ENCODE measurements at regions not wholly inside any gene's neighbourhood (a gene's known extent, or its start where the extent isn't known, plus 50 kb on each side); places are given as distances from the start of the nearest gene placed in this dataset.

DNA sequence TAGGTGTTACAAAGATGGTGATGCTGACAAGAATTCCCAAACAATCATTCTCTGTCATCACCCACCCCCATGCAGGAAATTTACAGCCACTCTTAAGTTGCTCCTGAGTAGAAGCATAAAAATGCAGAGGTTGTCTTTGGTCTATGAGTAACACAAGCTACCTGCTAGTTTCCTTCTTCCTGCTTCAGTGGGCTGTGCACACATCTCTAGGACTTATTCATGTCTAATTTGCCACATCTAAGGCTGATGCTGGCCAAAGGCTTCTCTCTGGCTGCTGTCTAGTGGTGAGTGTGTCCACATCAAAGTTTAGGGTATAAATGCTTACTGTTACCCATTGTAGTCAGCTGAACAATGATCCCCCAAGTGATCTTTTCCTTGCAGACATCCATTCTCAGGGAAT lies 662.5 kb downstream of the TYW1 start:
- TF ChIP-seq, protein P1, sequence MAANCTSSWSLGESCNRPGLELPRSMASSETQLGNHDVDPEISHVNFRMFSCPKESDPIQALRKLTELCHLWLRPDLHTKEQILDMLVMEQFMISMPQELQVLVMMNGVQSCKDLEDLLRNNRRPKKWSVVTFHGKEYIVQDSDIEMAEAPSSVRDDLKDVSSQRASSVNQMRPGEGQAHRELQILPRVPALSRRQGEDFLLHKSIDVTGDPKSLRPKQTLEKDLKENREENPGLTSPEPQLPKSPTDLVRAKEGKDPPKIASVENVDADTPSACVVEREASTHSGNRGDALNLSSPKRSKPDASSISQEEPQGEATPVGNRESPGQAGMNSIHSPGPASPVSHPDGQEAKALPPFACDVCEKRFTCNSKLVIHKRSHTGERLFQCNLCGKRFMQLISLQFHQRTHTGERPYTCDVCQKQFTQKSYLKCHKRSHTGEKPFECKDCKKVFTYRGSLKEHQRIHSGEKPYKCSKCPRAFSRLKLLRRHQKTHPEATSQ (tag by site-specific recombination; IDR thresholded peaks at IDR 0.05), result no peak
- TF ChIP-seq ZNF354C (tag by site-specific recombination; IDR thresholded peaks at IDR 0.05; ENCODE audit: borderline replicate concordance, low read depth), result no peak
- TF ChIP-seq ZNF677 (tag by site-specific recombination; IDR thresholded peaks at IDR 0.05), result no peak

All from HEK293 (cell line).